SU-DHL-6 (cell line): ENCODE measurements at regions not wholly inside any gene's neighbourhood (a gene's known extent, or its start where the extent isn't known, plus 50 kb on each side); places are given as distances from the start of the nearest gene placed in this dataset.

ENCODE experiments used
- H2AFZ ChIP-seq: fragments of 200-600 bp; sonication (generic); 2 replicates; pipeline ENCODE4 v1.6.1; 2014; ENCODE audit warnings: low read depth, mild to moderate bottlenecking, moderate library complexity, mixed read lengths, antibody characterized with exemption, low read length; ENCODE audit not compliant: severe bottlenecking
- H3F3A ChIP-seq: fragments of 200-600 bp; shearing (Covaris generic); 2 replicates; pipeline ENCODE4 v1.6.0; 2016; ENCODE audit warnings: antibody characterized with exemption, mild to moderate bottlenecking; ENCODE audit not compliant: insufficient read depth
- H3K27ac ChIP-seq: fragments of 200-600 bp; sonication (generic); 2 replicates; pipeline ENCODE4 v1.5.1; 2016; ENCODE audit warnings: low read depth, mild to moderate bottlenecking, low read length, moderate library complexity, mixed read lengths
- H3K27me3 ChIP-seq: fragments of 200-600 bp; sonication (generic), shearing (Covaris generic); 2 replicates; pipeline ENCODE4 v1.6.0; 2014; ENCODE audit warnings: mild to moderate bottlenecking, low read length
- H3K36me3 ChIP-seq: fragments of 200-600 bp; sonication (generic); 2 replicates; pipeline ENCODE4 v1.6.1; 2014; ENCODE audit warnings: mild to moderate bottlenecking, low read length, mixed read lengths
- H3K4me2 ChIP-seq: fragments of 300-600, 200-600 bp; shearing (Covaris generic), sonication (generic); 2 replicates; pipeline ENCODE4 v1.6.0; 2014; ENCODE audit warnings: low read length, low read depth, mild to moderate bottlenecking; ENCODE audit not compliant: poor library complexity, severe bottlenecking
- H3K4me3 ChIP-seq: fragments of 200-600 bp; sonication (generic); 2 replicates; pipeline ENCODE4 v1.5.1; 2014; ENCODE audit warnings: antibody characterized with exemption, low read length, mild to moderate bottlenecking, mixed read lengths; ENCODE audit not compliant: insufficient read depth, poor library complexity, severe bottlenecking
- H3K79me2 ChIP-seq: fragments of 200-600 bp; sonication (generic); 2 replicates; pipeline ENCODE4 v1.6.1; 2014; ENCODE audit warnings: mild to moderate bottlenecking, low read length, moderate library complexity; ENCODE audit not compliant: insufficient read depth
- H3K9ac ChIP-seq: fragments of 200-600 bp; sonication (generic); 2 replicates; pipeline ENCODE4 v1.7.0; 2014; ENCODE audit warnings: mild to moderate bottlenecking, low read length
- H3K9me2 ChIP-seq: fragments of 200-600 bp; sonication (generic); replicated peaks from 2 replicates; pipeline ENCODE4 v1.6.1; 2014; ENCODE audit warnings: low read length; ENCODE audit not compliant: insufficient read depth
- H3K9me3 ChIP-seq: fragments of 200-600 bp; sonication (generic); 2 replicates; pipeline ENCODE4 v1.6.1; 2014; ENCODE audit warnings: low read length, mixed read lengths; ENCODE audit not compliant: insufficient read depth
- H4K20me1 ChIP-seq: fragments of 200-600 bp; sonication (generic); 2 replicates; pipeline ENCODE4 v1.6.1; 2014; ENCODE audit warnings: low read depth, mild to moderate bottlenecking, antibody characterized with exemption, low read length, moderate library complexity, mixed read lengths
- EZH2phosphoT487 ChIP-seq: fragments of 200-600 bp; sonication (generic), shearing (Covaris generic); conservative IDR thresholded peaks from 2 replicates; pipeline ENCODE4 v1.6.1; 2018; ENCODE audit warnings: mild to moderate bottlenecking, antibody characterized with exemption, low read length, moderate library complexity, mixed read lengths
- TF ChIP-seq, protein P1 (sequence below): fragments of 200-600 bp; sonication (generic); IDR thresholded peaks from one replicate; pipeline ENCODE4 v1.5.1; 2017; ENCODE audit warnings: antibody characterized with exemption, mild to moderate bottlenecking, low read length, moderate library complexity; ENCODE audit not compliant: insufficient read depth, poor library complexity, severe bottlenecking

- H3K9me3 ChIP-seq, result no peaks in the 10 kb centered on the region
- H3K27ac ChIP-seq, result no peak overlapping the region
- TF ChIP-seq, protein P1, sequence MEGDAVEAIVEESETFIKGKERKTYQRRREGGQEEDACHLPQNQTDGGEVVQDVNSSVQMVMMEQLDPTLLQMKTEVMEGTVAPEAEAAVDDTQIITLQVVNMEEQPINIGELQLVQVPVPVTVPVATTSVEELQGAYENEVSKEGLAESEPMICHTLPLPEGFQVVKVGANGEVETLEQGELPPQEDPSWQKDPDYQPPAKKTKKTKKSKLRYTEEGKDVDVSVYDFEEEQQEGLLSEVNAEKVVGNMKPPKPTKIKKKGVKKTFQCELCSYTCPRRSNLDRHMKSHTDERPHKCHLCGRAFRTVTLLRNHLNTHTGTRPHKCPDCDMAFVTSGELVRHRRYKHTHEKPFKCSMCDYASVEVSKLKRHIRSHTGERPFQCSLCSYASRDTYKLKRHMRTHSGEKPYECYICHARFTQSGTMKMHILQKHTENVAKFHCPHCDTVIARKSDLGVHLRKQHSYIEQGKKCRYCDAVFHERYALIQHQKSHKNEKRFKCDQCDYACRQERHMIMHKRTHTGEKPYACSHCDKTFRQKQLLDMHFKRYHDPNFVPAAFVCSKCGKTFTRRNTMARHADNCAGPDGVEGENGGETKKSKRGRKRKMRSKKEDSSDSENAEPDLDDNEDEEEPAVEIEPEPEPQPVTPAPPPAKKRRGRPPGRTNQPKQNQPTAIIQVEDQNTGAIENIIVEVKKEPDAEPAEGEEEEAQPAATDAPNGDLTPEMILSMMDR, result no peak
- no peak for TF ChIP-seq EZH2phosphoT487
- H3K27me3 ChIP-seq, result no peaks in the 10 kb centered on the region
- no peaks in the 10 kb centered on the region for H3F3A ChIP-seq
- H3K79me2 ChIP-seq, result no peaks in the 10 kb centered on the region
- H3K36me3 ChIP-seq, result no peaks in the 10 kb centered on the region
- no peaks in the 10 kb centered on the region for H3K9me2 ChIP-seq
- H3K9ac ChIP-seq, result no peak overlapping the region
- H2AFZ ChIP-seq, result no peak overlapping the region
- H3K4me3 ChIP-seq, result no peak overlapping the region
- H4K20me1 ChIP-seq, result no peaks in the 10 kb centered on the region
- no peak overlapping the region for H3K4me2 ChIP-seq
Measured at GRCh38 chr11:119978696-119979095, 159.2 kb downstream of the TRIM29 start.

DNA sequence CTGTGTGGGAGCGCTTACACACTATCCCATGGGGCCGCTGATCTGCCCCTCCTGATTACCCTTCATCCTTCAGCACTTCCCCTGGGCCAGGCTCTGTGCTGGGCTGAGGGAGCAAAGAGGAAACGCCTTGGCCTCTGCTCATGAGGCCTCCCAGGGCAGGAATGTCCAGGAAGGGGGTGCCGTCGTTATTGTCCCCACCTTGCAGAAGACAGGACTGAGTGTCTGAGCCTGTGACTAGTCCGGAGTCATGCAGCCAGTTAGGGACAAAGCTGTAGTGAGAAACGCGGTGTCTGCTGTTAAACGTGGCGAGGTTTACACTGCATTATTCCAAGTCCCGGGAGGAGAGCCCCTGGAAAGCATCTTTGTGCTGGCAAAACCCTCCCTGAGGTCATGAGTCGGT lies 160.0 kb downstream of the TRIM29 start:
- Histone ChIP-seq H3K27me3 (no peaks in the 10 kb centered on the region), H3K9ac (no peak overlapping the region), H3K79me2 (no peaks in the 10 kb centered on the region), H3K36me3 (no peaks in the 10 kb centered on the region), H3F3A (no peaks in the 10 kb centered on the region), H3K4me3 (no peak overlapping the region), H3K4me2 (no peak overlapping the region), H2AFZ (no peak overlapping the region), H4K20me1 (no peaks in the 10 kb centered on the region), H3K9me2 (no peaks in the 10 kb centered on the region), H3K27ac (no peak overlapping the region), H3K9me3 (no peaks in the 10 kb centered on the region)
- TF ChIP-seq, protein P1, result no peak
- no peak for TF ChIP-seq EZH2phosphoT487

DNA sequence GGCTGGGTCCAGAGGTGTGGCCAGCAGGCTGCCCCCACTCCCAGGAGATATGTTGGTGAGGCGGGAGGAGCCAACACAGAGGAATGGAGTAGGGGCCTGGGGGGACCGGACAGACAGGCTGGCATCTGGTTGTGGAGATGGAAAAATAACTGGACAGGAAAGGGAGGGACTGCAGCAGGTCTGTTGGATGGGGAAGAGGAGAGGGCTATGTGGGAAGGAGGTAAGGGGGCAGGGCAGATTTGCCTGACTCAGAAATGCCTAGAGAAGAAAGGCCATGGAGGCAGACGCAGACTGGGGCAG lies 160.4 kb downstream of the TRIM29 start:
- H3K4me3 ChIP-seq, result no peak overlapping the region
- H3K27me3 ChIP-seq, result no peaks in the 10 kb centered on the region
- no peaks in the 10 kb centered on the region for H3K9me2 ChIP-seq
- no peak overlapping the region for H3K27ac ChIP-seq
- no peaks in the 10 kb centered on the region for H4K20me1 ChIP-seq
- H3K4me2 ChIP-seq, result no peak overlapping the region
- H3K9ac ChIP-seq, result no peak overlapping the region
- H2AFZ ChIP-seq, result no peak overlapping the region
- TF ChIP-seq EZH2phosphoT487, result no peak
- TF ChIP-seq, protein P1, result no peak
- no peaks in the 10 kb centered on the region for H3F3A ChIP-seq
- H3K9me3 ChIP-seq, result no peaks in the 10 kb centered on the region
- no peaks in the 10 kb centered on the region for H3K79me2 ChIP-seq
- no peaks in the 10 kb centered on the region for H3K36me3 ChIP-seq
